ENCODE measurements at regions not wholly inside any gene's neighbourhood (a gene's known extent, or its start where the extent isn't known, plus 50 kb on each side); places are given as distances from the start of the nearest gene placed in this dataset.

GRCh38 chr1:87958716-87959115 lies 630.0 kb downstream of the LMO4 start:
- TF ChIP-seq, protein P1, sequence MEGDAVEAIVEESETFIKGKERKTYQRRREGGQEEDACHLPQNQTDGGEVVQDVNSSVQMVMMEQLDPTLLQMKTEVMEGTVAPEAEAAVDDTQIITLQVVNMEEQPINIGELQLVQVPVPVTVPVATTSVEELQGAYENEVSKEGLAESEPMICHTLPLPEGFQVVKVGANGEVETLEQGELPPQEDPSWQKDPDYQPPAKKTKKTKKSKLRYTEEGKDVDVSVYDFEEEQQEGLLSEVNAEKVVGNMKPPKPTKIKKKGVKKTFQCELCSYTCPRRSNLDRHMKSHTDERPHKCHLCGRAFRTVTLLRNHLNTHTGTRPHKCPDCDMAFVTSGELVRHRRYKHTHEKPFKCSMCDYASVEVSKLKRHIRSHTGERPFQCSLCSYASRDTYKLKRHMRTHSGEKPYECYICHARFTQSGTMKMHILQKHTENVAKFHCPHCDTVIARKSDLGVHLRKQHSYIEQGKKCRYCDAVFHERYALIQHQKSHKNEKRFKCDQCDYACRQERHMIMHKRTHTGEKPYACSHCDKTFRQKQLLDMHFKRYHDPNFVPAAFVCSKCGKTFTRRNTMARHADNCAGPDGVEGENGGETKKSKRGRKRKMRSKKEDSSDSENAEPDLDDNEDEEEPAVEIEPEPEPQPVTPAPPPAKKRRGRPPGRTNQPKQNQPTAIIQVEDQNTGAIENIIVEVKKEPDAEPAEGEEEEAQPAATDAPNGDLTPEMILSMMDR (IDR thresholded peaks at IDR 0.05; ENCODE audit: insufficient read depth, low read length): no peak
- H3K4me3 ChIP-seq (ENCODE audit: low read depth, low read length): no peak overlapping the region
- DNase-seq (ENCODE audit: low read depth): no peak

DNA sequence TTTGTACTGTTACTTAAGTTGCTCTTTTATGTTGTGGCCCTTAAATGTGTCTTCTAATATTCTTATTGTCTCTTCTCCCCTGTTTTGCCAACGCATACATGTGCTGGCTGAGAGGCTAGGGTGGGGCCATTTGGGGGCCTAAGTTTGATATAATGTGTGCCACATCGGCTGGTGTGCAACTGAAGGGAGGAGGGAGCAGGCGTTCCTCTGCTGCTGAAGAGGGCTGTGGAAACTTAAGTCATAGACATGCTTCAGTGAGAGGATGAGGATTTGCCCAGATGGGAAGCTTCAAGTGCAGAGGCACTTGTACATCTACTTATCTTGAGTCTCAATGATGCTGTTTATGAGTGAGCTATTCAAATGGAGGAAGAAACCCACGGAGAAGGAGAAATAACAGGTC lies 630.6 kb downstream of the LMO4 start:
- no peak overlapping the region for H3K4me3 ChIP-seq (ENCODE audit: low read depth, low read length)
- DNase-seq (ENCODE audit: low read depth): no peak
- TF ChIP-seq, protein P1 (IDR thresholded peaks at IDR 0.05; ENCODE audit: insufficient read depth, low read length): no peak

DNA sequence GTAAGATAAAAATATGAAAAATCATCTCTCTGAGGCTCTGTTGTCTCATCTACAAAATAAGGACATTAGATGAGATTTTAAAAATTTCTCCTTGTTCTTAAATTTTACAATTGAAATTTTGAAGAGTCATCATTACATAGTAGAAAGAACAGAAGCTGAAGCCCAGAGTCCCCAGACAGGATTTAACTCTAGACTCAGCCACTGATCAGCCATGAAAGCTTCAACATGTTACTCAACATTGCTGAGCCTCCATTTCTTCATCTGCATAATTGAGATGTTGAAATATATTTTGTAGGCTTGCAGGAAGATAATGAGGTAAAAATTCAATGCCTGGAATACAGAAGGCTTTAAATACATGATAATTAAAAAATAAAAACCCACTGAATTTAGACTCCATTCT lies 633.3 kb downstream of the LMO4 start:
- DNase-seq (ENCODE audit: low read depth): peak; percentile 46
- TF ChIP-seq, protein P1 (IDR thresholded peaks at IDR 0.05; ENCODE audit: insufficient read depth, low read length): no peak
- H3K4me3 ChIP-seq (ENCODE audit: low read depth, low read length): no peak overlapping the region

- no peak for DNase-seq (ENCODE audit: low read depth)
- H3K4me3 ChIP-seq (ENCODE audit: low read depth, low read length): no peak overlapping the region
- TF ChIP-seq, protein P1 (IDR thresholded peaks at IDR 0.05; ENCODE audit: insufficient read depth, low read length): no peak
Measured at GRCh38 chr1:87963556-87963955, 634.9 kb downstream of the LMO4 start.

DNA sequence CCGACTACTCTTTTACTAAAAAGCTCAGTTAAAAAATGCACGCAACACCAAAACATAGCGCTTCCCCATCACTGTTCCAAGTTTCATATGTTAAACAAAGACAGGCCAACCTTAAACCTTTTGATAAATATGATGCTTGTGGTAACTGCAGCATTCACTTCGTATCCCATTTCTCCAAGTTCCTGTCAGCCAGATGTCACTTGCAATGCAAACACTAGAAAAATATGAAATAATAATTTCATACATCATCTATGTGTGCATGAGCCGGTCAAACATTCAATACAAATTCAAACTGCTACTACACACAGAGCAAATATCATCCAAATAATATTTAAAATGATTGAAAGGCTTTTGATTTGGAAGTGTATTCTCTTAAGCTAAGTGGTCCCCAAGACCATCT lies 636.5 kb downstream of the LMO4 start:
- DNase-seq (ENCODE audit: low read depth): no peak
- TF ChIP-seq, protein P1 (IDR thresholded peaks at IDR 0.05; ENCODE audit: insufficient read depth, low read length): no peak
- no peak overlapping the region for H3K4me3 ChIP-seq (ENCODE audit: low read depth, low read length)

DNA sequence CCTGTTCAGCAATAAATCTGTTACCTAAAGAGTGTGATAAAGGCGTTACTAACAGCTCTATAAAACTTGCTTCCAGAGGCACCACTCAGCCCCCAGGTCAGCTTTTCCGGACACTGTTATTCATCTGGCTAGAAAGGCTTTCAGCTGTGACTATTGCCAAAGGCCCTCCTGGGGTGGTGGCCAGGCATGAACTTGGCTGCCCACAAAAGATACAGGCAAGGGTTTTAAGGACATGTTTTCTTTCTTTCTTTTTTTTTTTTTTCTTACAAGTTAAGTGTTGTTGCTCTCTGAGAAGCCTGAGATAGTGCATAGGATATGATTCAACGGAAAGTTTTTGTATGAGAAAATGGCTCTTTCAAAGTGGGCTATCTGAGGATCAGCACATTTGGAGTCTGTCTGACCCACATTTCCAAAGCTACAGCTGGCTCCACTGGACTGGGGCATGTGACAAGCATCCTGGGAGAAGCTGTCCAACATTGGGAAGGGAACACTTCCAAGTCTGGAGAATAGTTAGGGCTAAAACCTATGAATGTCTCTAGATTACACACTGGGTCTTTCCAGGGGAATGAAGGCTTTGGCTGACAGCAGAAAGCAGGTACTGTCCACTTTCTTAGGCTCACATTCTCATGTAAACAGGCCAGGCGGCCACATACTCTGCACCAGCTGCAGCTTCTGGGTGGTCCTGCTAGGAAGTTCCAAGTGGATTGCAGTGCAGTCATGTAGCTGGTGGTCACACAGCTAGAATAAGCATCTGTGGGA lies 639.7 kb downstream of the LMO4 start:
- peak; percentile 95 for DNase-seq (ENCODE audit: low read depth)
- TF ChIP-seq, protein P1 (IDR thresholded peaks at IDR 0.05; ENCODE audit: insufficient read depth, low read length): no peak
- H3K4me3 ChIP-seq (ENCODE audit: low read depth, low read length): no peak overlapping the region

DNA sequence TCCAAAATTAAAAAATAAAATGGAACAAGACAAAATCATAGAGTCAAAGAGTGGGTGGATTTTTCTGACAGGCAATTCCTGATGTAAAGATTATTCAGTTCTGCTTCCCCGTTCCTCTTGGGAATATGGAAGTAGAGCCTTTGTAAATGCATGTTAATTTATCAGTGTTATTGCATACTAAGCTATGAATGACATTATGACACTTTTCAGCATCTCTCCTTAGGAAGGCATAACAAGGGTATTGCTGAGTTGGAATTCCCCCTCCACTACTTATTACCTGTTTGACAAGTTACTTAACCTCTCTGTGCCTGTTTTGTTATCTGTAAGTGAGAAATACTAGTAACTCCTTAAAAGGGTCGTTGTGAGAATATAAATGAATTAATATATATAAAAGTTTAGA lies 640.4 kb downstream of the LMO4 start:
- TF ChIP-seq, protein P1 (IDR thresholded peaks at IDR 0.05; ENCODE audit: insufficient read depth, low read length): no peak
- H3K4me3 ChIP-seq (ENCODE audit: low read depth, low read length): no peak overlapping the region
- DNase-seq (ENCODE audit: low read depth): no peak
